HG03095 (cell line): ENCODE measurements at regions not wholly inside any gene's neighbourhood (a gene's known extent, or its start where the extent isn't known, plus 50 kb on each side); places are given as distances from the start of the nearest gene placed in this dataset.
"Not testable (repeated sequence)": the region's sequence is repeated elsewhere in the genome, so short reads cannot be mapped to it uniquely, and the experiment has no call there.

ENCODE experiments used
- ATAC-seq: cut with Tn5 transposase; IDR thresholded peaks from one replicate; pipeline ENCODE4 v1.9.1; 2021; ENCODE audit warnings: moderate library complexity; ENCODE audit not compliant: unreplicated experiment

DNA sequence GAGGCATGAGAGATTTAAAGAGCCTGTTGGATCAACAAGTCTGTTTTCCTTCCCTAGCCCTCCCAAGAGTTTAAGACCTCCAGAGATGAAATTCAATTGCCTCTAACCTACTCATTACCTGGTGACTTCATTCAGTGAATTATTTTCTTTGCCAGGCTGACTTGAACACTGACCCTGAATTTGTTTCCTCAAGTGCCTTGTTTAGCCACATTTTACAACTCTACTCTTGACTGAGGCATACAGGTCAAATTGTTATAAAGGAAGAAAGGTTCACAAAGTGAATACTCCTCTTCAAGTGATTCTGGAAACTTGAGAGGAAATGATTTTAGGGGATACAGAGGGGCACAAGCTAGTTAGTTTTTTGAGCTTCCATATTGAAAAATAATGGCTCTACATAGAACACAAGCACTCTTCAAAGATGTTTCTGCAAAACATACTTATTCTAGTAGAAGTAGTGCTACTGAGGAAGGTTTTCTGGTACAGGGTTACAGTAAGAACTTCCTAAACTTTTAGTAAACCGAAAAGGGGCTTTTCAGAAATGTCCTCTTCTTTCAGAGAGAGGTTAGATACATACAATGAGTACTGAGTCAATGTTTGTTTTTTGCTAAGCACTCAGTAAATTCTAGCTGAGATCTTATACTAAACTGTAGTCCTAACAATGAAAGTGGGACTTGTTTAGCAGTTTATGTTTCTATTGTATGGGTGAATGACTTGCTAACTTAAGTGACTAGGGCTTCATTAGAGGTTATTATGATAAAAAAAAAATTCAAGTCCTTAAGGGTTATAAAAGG, 137.4 kb upstream of the SATB1 start:
- ATAC-seq, result no peak

DNA sequence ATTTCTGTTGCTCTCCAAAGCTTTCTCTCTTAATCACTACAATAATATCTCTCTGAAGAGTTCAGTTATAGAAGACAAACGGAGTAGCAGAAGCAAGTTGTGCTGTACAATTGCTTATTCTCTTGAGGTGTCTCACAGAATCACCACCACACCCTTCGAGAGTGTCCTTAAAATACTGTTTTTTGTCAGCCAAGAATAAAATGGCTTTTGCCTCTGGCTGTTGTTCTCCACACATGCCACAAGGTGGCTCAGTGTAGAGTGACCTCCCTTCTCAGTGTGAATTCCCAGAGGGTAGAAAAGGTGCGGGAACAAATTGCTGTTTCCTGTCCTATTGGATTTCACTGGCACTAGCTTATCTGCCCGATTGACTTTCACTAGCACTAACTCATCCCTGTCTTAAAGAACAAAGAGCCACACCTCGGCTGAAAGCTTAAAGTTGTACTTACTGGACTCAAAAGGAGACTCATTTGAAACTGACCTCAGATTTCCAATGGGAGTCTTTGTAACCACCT, 134.2 kb upstream of the SATB1 start:
- peak; percentile 70 for ATAC-seq

DNA sequence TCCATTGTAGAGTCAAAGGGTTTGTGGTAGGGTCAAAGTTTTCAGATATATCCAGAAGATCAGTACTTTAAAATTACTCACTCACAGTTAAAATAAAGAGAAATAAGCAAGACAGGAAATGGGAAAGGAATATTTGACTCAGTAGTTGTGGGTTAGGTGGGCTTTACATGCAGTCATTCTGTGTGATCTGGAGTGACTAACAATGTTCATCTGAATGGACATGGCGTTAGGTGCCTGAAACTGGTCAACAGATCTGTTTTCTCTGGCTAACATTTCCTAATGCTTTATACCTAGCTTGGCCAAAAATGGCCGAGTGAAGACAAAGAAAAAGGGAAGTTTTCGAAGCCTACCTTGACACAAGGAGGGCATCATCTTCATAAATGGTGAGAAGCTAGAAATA, 133.4 kb upstream of the SATB1 start:
- ATAC-seq, result no peak

DNA sequence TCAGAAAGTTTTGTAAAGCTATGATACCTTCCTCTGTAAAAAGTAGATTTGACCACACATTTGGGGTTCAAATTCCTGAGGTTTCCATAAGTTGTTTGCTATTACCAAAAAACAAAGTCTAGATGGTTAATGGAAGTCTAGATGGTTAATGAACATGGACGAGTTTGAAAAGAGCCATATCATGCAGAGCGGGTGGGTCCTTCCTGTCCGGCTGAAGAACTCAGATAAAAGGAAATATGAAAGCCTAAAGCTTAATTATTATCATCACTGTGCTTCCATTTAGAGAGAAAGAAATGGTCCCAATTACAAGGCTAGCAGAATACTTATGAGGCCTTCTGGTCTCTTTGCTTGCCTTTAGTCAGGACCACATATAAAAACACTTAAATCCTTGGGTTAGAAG, 132.1 kb upstream of the SATB1 start:
- ATAC-seq, result no peak

DNA sequence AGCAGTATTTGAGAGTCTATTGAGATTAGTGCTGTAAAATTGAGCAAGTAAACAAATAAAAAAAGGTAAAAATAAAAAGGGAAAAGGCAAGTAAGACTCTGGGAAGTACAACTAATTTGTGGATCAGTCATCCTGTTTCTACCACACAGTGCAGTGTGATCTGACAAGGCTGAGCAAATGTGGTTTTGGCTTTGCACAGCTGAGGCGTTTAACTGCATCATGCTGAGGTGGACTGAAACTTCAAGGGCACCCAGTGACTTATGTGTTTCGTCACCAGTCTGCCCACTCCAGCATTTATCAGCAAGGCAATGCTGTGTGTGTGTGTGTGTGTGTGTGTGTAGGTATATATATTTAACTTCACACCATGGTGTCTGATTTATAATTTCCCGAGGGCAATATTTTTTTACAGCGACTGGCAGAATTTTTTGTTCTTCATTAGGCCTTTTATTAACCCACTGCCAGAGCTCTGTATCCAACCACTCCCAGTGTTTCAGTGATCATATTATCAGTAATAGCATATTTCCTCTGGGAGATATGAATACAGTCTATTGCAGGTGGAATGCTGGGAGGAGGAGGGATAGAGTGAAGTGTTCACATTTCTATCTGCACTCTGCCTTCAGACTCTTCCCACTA, 131.5 kb upstream of the SATB1 start:
- peak; percentile 75 for ATAC-seq

DNA sequence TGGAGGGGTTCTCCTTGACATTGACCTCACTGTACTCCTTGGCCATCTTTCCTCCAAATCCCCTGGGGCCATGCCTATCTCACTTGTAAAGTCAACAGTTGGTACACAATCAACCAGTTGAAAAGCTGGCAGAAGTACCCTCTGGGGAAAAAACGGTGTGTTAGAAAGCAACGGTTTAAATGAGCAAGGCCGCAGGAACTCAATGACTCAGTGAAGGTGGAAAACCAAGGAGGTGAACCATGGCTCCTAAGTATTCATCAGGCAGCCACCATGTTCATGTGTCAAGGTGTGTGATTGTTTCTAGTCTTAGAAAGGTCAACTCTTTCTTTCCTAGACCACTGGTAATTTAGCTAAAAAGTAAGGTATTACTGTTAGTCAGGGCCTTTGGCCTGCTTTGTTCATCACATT, 130.9 kb upstream of the SATB1 start:
- no peak for ATAC-seq

DNA sequence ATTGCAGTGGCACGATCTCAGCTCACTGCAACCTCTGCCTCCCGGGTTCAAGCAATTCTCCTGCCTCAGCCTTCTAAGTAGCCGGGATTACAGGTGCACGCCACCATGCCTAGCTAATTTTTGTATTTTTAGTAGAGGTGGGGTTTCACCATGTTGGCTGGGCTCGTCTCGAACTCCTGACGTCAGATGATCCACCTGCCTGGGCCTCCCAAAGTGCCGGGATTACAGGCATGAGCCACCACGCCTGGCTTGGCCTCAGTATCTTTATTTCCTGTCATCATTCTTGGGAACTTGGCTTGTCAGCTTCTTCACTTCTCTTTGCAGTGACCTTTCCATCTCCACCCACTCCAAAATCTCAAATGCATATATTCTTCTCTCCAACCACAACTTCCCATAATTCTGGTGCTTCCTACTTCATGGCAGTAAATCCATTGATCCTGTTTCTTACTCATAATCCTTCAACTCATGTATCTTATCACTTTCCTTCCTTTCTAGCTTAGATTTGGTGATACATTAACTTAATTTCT, 127.5 kb upstream of the SATB1 start:
- not testable (repeated sequence) for ATAC-seq

DNA sequence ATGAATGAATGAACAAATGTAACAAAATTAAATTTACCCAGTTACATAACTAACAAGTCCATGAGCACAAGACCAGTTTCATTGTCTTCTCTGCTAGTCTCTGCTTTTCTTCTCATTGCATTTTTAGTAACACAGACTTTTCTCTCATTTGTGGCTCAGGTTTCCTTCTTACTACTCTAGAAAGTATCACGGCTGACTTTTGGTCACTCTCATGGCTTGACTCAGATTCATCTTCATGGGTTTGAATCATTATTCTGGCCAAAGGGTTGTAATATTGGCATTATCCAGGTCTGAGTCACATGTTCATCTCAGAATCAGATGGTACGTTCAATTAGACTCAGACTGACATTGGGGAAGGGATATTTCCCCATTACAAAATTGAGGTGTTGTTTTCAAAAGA, 121.5 kb upstream of the SATB1 start:
- no peak for ATAC-seq

DNA sequence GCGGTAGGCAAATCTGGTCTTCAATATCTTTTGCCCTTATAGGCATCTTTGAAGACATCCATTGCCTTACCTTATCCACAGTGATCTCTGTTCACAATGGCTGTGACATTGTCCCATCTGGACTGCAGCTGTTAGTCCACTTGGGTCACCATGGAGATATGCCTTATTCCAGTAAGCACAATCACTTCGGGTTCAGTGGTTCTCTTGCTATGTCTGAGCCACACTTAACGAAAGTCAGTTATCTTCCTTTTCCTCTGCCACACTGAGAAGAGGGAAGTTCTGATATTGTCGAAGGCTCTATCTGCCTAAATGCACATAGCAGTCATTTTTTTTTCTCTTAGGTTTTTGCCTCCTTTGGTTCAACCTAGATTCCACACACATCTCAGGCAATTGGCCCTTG, 119.0 kb upstream of the SATB1 start:
- ATAC-seq, result no peak

DNA sequence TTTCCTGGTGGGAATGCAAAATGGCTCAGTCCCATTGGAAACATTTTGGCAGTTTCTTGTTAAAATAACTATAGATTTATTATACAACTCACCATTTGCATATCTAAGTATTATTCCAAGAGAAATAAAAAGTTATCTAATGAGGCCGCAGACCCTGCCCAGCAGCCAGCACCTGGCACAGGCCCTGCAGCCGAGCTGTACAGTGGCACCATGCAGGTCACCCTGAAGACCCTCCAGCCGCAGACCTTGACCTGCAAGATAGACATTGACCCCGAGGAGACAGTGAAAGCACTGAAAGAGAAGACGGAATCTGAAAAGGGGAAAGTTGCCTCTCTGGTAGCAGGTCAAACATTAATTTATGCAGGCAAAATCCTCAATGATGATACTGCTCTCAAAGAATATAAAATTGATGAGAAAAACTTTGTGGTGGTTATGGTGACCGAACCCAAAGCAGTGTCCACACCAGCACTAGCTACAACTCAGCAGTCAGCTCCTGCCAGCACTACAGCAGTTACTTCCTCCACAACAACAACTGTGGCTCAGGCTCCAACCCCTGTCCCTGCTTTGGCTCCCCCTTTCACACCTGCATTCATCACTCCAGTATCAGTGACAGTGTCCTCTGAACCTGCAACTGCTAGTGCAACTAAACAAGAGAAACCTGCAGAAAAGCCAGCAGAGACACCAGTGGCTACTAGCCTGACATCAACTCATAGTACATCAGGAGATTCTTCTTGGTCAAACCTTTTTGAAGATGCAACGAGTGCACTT, 113.5 kb upstream of the SATB1 start:
- no peak for ATAC-seq

DNA sequence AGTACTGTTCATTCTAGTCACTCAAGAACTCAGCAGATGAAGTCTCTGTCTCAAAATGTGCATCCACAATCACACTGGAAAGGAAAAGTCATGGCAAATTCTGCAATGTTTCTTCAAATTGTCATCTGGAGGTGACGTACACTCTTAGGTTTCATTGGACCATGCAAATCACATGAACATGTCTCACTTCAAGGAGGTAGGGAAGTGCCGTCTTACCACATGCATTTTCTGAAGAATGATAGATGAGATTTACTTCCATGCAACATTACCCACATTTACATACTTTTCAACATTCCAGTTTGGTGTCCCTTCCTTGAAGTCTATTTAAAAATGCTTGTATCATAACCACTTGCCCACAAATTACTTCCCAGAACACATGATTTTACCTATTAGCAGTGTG, 107.9 kb upstream of the SATB1 start:
- no peak for ATAC-seq

DNA sequence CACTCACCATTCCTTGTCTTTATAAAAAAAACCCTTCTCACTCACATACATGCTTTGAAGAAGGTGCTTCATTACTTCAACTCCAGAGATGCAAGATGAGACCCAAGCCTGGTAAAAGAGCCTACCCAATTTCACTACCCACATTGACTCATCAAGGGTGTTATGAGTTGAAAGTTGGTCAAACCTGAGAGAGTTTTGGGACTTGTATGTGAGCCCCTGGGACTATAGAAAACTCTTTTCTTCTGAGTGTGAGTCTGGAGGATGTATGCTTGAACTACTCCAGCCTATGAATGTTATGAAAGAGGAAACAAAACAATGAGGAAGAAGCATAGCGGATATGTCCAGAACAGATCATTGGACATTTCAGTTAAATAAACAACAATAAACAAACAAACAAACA, 106.5 kb upstream of the SATB1 start:
- peak; percentile 65 for ATAC-seq

DNA sequence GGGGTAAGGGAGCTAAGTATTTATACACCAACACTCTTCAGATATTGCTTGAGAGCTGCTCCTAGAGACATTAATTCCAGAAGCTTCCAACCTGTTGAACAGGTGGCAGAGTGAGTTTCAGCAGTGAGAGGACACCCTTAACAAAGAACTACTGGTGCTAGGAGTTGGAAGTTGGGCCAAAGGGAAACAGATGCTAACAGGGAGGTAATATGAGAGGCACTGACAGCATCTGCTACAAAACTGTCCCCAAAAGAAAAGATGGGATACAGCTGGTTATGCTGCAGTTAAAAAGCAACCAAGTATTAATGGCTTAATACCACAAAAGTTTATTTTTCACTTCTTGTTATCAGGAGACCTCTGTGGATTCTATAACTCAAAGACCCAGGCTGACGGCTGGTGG, 104.5 kb upstream of the SATB1 start:
- ATAC-seq, result no peak

DNA sequence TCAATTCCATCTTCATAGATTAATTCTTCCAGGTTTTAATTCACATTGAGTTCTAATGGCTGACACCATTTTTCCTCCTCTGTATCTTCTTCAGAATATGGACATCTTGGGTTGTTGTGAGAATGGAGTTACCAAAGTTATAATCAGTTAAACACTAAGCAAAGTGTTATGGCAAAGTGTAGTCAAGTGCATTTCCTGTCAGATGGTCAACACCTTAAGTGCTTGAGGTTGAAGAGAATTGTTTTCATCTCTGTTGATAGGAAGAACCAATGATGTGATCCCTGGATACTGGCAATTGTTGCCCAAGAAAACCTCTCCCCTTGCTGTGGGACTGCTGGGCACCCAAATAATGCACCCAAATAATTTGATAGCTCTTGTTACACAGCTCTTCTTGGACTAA, 102.6 kb upstream of the SATB1 start:
- no peak for ATAC-seq

DNA sequence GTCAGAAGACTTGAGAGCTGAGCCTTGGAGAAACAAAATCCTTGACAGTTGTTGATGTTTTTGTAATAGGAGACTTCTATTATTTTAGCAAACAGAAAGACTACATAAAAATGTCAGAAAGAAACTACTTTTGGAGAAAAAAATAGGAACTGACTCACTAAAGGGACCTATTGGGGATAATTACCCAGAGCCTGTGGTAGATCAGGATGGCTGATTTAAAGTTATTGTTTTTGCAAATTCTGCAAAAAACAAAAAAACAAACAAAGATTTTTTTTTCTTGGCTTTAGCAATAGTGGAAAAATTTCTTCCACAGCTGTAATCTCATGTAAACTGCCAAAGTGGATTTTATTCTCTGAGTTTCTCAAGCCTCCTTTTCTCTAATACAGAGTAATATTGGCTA, 101.5 kb upstream of the SATB1 start:
- no peak for ATAC-seq

DNA sequence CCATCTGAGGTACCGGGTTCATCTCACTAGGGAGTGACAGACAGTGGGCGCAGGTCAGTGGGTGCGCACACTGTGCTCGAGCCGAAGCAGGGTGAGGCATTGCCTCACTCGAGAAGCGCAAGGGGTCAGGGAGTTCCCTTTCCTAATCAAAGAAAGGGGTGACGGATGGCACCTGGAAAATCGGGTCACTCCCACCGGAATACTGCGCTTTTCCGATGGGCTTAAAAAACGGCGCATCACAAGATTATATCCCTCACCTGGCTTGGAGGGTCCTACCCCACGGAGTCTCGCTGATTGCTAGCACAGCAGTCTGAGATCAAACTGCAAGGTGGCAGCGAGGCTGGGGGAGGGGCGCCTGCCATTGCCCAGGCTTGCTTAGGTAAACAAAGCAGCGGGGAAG, 91.0 kb upstream of the SATB1 start:
- ATAC-seq, result not testable (repeated sequence)

DNA sequence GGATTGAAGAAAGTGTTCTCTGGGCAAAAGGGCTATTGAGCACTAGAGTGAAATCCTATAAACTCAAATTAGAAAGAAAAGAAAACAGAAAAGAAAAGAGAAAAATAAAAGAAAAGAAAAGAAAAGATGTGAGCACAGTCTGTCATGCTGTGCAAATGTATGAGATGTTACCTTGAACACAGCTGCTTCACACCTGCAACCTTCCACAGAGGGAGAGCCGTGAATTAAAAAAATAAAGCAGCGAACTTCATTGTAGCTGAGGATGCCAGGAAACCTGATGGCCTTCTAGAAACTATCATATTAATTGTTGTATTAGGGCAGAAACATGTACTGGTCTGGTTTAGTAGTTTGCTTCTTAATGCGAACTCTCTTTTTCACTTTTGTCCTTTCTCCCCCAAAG, 88.0 kb upstream of the SATB1 start:
- ATAC-seq, result no peak

DNA sequence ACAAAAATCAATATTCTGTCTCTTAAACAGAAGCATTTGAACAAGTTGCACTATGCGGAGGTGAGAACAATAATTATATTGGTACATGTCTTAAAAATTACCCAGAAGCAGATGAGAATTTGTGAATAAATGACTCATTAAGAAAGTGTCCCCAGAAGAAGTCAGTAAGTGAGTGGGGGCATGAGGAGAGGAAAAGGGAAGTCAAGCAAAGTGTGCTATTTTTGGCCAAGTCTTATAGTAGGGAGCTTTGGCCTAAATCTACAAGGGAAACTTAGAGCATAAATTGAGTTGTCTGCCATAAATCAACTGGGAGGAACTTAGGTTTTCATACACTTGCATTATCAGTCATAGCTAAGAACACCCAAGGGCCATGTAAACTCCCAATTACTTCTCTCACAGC, 86.9 kb upstream of the SATB1 start:
- no peak for ATAC-seq

DNA sequence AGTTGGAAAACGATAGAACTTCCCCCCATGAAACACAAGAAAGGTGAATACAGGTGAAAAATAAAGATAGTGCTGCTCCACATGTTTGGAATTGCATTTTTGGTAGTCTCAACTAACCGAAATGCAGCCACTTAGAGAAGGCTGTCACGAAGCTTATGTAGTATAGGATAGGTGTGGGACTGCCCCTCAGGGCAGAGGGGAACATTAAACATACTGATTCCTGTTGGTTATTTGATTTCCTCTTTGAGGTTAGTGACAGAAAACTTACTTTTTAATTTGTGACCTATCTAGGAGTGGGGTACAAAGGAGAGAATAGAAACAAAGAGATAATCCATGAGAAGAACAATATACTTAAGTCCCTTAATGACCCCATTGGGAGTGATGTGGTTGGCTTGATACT, 85.8 kb upstream of the SATB1 start:
- no peak for ATAC-seq

DNA sequence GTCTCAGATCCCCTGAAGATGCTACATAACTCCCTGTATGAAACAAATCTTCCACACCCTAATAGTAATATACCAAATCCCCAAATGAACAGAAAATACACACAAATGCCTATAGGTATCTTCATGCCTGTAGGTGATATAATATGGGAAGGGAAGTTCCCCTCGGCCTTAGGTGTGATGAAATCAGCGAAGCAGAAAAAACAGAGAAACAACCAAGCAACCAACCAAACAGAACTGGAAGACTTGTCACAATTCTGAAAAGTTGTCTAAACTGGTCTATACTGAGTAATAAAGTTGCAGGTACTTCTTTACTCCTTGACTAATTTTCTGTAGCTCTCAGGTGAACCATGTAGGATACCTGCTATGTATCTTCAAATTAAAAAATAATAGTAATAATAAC, 82.2 kb upstream of the SATB1 start:
- ATAC-seq, result no peak

DNA sequence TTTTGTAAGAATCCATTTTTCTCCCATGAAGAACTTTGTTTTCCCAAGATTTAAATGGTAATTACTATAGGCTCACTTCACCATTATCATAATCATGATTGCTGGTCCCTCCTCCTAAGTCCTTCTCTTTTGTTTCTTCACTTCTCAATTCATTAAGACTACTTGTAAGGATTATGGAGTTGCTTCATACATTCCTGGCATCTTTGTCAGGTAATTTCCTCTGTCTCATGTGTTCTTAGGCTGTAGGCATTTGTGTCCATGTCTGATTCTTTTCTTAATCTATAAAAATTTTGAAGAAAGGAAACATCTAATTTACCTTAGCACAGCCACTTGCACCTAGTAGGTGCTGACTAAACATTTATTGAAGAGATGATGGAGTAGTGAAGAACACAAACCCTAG, 79.9 kb upstream of the SATB1 start:
- no peak for ATAC-seq
